ENCODE measurements at regions not wholly inside any gene's neighbourhood (a gene's known extent, or its start where the extent isn't known, plus 50 kb on each side); places are given as distances from the start of the nearest gene placed in this dataset.

DNA sequence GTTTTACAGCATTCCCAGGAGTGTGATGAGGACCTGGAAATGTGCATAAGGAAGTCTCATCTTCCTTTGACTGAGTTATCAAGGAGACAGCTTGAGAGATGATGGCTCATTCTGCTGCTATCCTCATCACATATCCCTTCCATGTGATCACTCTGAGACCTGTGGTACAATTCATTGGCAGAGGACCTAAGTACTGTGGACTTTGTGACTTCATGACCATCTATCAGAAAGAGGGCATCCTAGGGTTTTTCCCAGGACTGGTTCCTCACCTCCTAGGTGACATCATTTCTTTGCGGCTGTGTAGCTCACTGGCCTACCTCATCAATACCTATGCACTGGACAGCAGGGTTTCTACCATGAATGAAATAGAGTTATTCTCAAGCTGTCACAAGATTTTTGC, 172.1 kb upstream of the PLEKHG7 start:
- in situ Hi-C loops (cut with MboI) (no loop called here), intact Hi-C loops (cut with micrococcal nuclease; ENCODE audit: unreplicated experiment) (no loop called here)
- H3K4me3 ChIP-seq = no peak overlapping the region
- no TSS peak for BruUV-seq (replicated peaks)
- ChIA-PET POLR2A (interaction anchor here (0.7 to 1.2 kb wide), 4 partner anchors 19 to 26 kb away, joined by 3 to 7 read pairs (median 4); no protein-coding TSS in a partner anchor), CTCF (interaction anchor here (0.8 to 1.7 kb wide), 4 partner anchors 15 to 119 kb away, joined by 3 to 5 read pairs (median 4); no protein-coding TSS in a partner anchor), RAD21 (ENCODE audit: unreplicated experiment) (interaction anchor here (0.8 to 1.3 kb wide), 4 partner anchors 14 to 75 kb away, joined by 3 read pairs; no protein-coding TSS in a partner anchor), SMC1A (ENCODE audit: uncharacterized antibody, unreplicated experiment) (interaction anchor here (0.8 to 2.3 kb wide), 7 partner anchors 9 to 29 kb away, joined by 3 to 5 read pairs (median 4); no protein-coding TSS in a partner anchor)
- H3K9me3 ChIP-seq (replicated peaks; ENCODE audit: control insufficient read depth, insufficient read depth, low read length) = no peaks in the 10 kb centered on the region; the same call in 2 of the 3 replicates
- H4K20me1 ChIP-seq (ENCODE audit: control insufficient read depth, insufficient read depth) = no peaks in the 10 kb centered on the region
- H3K36me3 ChIP-seq (ENCODE audit: control insufficient read depth in 2 of 2, insufficient read depth in 2 of 2, low read length in 1 of 2) = no peaks in the 10 kb centered on the region
- TF ChIP-seq, protein P1, sequence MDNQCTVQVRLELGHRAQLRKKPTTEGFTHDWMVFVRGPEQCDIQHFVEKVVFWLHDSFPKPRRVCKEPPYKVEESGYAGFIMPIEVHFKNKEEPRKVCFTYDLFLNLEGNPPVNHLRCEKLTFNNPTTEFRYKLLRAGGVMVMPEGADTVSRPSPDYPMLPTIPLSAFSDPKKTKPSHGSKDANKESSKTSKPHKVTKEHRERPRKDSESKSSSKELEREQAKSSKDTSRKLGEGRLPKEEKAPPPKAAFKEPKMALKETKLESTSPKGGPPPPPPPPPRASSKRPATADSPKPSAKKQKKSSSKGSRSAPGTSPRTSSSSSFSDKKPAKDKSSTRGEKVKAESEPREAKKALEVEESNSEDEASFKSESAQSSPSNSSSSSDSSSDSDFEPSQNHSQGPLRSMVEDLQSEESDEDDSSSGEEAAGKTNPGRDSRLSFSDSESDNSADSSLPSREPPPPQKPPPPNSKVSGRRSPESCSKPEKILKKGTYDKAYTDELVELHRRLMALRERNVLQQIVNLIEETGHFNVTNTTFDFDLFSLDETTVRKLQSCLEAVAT (IDR thresholded peaks at IDR 0.05) = no peak
- TF ChIP-seq ESRRA (IDR thresholded peaks at IDR 0.05; ENCODE audit: low read length) (no peak), TCF7 (IDR thresholded peaks at IDR 0.05; ENCODE audit: borderline replicate concordance) (no peak), KDM1A (IDR thresholded peaks at IDR 0.05; ENCODE audit: borderline replicate concordance) (no peak), NFYA (IDR thresholded peaks at IDR 0.05; ENCODE audit: borderline replicate concordance, low read depth, low read length) (no peak), STAT1 (conservative IDR thresholded peaks at IDR 0.05) (no peak), FOXK2 (IDR thresholded peaks at IDR 0.05) (no peak), MEF2B (IDR thresholded peaks at IDR 0.05; ENCODE audit: partially characterized antibody, poor library complexity, severe bottlenecking) (no peak), HDGF (IDR thresholded peaks at IDR 0.05) (no peak), ASH2L (IDR thresholded peaks at IDR 0.05; ENCODE audit: borderline replicate concordance, low read depth) (no peak), SUZ12 (IDR thresholded peaks at IDR 0.05; ENCODE audit: unreplicated experiment) (no peak), NR2C2 (IDR thresholded peaks at IDR 0.05; ENCODE audit: borderline replicate concordance, control insufficient read depth, insufficient read length, low read depth) (no peak), MYC (IDR thresholded peaks at IDR 0.05; ENCODE audit: insufficient read depth, insufficient read length, insufficient replicate concordance, low read length, severe bottlenecking) (no peak), JUNB (IDR thresholded peaks at IDR 0.05) (no peak)
- TF ChIP-seq, protein P2, sequence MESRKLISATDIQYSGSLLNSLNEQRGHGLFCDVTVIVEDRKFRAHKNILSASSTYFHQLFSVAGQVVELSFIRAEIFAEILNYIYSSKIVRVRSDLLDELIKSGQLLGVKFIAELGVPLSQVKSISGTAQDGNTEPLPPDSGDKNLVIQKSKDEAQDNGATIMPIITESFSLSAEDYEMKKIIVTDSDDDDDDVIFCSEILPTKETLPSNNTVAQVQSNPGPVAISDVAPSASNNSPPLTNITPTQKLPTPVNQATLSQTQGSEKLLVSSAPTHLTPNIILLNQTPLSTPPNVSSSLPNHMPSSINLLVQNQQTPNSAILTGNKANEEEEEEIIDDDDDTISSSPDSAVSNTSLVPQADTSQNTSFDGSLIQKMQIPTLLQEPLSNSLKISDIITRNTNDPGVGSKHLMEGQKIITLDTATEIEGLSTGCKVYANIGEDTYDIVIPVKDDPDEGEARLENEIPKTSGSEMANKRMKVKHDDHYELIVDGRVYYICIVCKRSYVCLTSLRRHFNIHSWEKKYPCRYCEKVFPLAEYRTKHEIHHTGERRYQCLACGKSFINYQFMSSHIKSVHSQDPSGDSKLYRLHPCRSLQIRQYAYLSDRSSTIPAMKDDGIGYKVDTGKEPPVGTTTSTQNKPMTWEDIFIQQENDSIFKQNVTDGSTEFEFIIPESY (IDR thresholded peaks at IDR 0.05) = no peak
- FAIRE-seq (no peak), ATAC-seq (peak; percentile 35), DNase-seq (ENCODE audit: low read depth, low spot score) (no peak)
- no peaks in the 10 kb centered on the region for H3K27me3 ChIP-seq (replicated peaks in 1 of 2; ENCODE audit: control insufficient read depth in 2 of 2, insufficient read depth in 2 of 2, low read length in 1 of 2)
- no peak overlapping the region; the same call in 1 of the 2 replicates for H2AFZ ChIP-seq (ENCODE audit: control insufficient read depth, low read depth, low read length)
- 81% methylated on average over 1 of the region's 1 CpG for WGBS (ENCODE audit: insufficient coverage, insufficient replicate concordance, low lambda C conversion rate, missing lambda C conversion rate)
- H3K4me1 ChIP-seq (ENCODE audit: control insufficient read depth, insufficient read depth, low read length) = peaks cover 7% of the 10 kb centered on the region; the same call in 1 of the 2 replicates
- H3K79me2 ChIP-seq (ENCODE audit: control insufficient read depth, insufficient read depth, low read length) = no peaks in the 10 kb centered on the region
- no peak overlapping the region for H3K4me2 ChIP-seq (ENCODE audit: control insufficient read depth, insufficient read depth)
- H3K27ac ChIP-seq (ENCODE audit: control insufficient read depth, insufficient read depth) = no peak overlapping the region
- no peak overlapping the region for H3K9ac ChIP-seq (ENCODE audit: control insufficient read depth, insufficient read depth, low read length)

All from GM12878 (cell line).